Erythroblast (primary cell): ENCODE measurements at regions not wholly inside any gene's neighbourhood (a gene's known extent, or its start where the extent isn't known, plus 50 kb on each side); places are given as distances from the start of the nearest gene placed in this dataset.

Experiments
- GATA1 ChIP-seq: IDR thresholded peaks from 2 replicates; pipeline ENCODE4 v1.6.1; 2011; ENCODE audit warnings: low read depth, mild to moderate bottlenecking, control low read depth, low read length, moderate library complexity
- POLR2A ChIP-seq: IDR thresholded peaks from 2 replicates; pipeline ENCODE4 v1.6.1; 2011; ENCODE audit warnings: mild to moderate bottlenecking, low read length

- TF ChIP-seq POLR2A: no peak
- no peak for TF ChIP-seq GATA1
These were observed 94.7 kb upstream of the CCDC71L start for GRCh38 chr7:106755641-106756040.
